ENCODE measurements at regions not wholly inside any gene's neighbourhood (a gene's known extent, or its start where the extent isn't known, plus 50 kb on each side); places are given as distances from the start of the nearest gene placed in this dataset.
"Not testable (repeated sequence)": the region's sequence is repeated elsewhere in the genome, so short reads cannot be mapped to it uniquely, and the experiment has no call there.

DNA sequence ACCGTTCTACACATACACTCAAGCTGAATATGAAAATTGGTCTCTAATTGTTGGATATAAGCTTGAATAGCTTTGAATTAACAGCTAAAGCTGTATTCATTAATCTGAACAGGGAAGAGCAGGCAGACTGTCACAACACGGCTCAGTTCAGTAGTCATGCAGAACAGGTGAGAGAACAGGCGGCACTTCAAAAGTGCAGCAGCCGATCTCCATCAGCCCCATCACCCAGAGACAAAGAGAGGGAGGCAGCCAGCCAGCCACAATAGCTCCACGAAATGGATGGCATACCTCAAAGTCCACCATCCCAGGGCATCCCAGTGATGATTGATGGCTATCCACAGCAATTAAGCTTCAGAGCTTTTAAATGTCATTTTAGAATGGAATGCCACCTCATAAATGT lies 419.2 kb downstream of the OLFM4 start:
- DNase-seq = no peak
- ChIA-PET POLR2A (no interaction called here), CTCF (no interaction called here)
- H3K27me3 ChIP-seq (replicated peaks in 2 of 5; ENCODE audit: control insufficient read depth in 4 of 5, insufficient read depth in 5 of 5, low read length in 4 of 5) = no peaks in the 10 kb centered on the region
- H3K27ac ChIP-seq (ENCODE audit: insufficient read depth in 1 of 2, low read depth in 1 of 2, low read length in 2 of 2, poor library complexity in 1 of 2, severe bottlenecking in 2 of 2) = no peak overlapping the region
- no peak overlapping the region for H3K4me3 ChIP-seq (ENCODE audit: control insufficient read depth in 1 of 7, extremely low read depth in 1 of 7, insufficient read depth in 4 of 7, low read depth in 2 of 7, low read length in 6 of 7)
- 85% methylated on average over 4 of the region's 5 CpGs for WGBS (ENCODE audit: insufficient coverage)
- H3K36me3 ChIP-seq (ENCODE audit: control insufficient read depth in 4 of 4, insufficient read depth in 4 of 4, low read length in 3 of 4) = no peaks in the 10 kb centered on the region
- H3K4me1 ChIP-seq (ENCODE audit: control extremely low read depth in 1 of 4, control insufficient read depth in 4 of 4, insufficient read depth in 4 of 4, low read length in 3 of 4) = no peaks in the 10 kb centered on the region
- H3K9me3 ChIP-seq (ENCODE audit: control extremely low read depth in 1 of 5, control insufficient read depth in 4 of 5, insufficient read depth in 2 of 5, low read depth in 1 of 5, low read length in 4 of 5) = peaks cover 0 to 8% (median 3%) of the 10 kb centered on the region in 5 experiments

GRCh38 chr13:53452263-53452808 lies 423.7 kb downstream of the OLFM4 start:
- H3K27me3 ChIP-seq (replicated peaks in 2 of 5; ENCODE audit: control insufficient read depth in 4 of 5, insufficient read depth in 5 of 5, low read length in 4 of 5); H3K27ac ChIP-seq (ENCODE audit: insufficient read depth in 1 of 2, low read depth in 1 of 2, low read length in 2 of 2, poor library complexity in 1 of 2, severe bottlenecking in 2 of 2); CTCF ChIA-PET; DNase-seq; POLR2A ChIA-PET; H3K4me3 ChIP-seq (ENCODE audit: control insufficient read depth in 1 of 7, extremely low read depth in 1 of 7, insufficient read depth in 4 of 7, low read depth in 2 of 7, low read length in 6 of 7); H3K36me3 ChIP-seq (ENCODE audit: control insufficient read depth in 4 of 4, insufficient read depth in 4 of 4, low read length in 3 of 4); H3K4me1 ChIP-seq (ENCODE audit: control extremely low read depth in 1 of 4, control insufficient read depth in 4 of 4, insufficient read depth in 4 of 4, low read length in 3 of 4); H3K9me3 ChIP-seq (ENCODE audit: control extremely low read depth in 1 of 5, control insufficient read depth in 4 of 5, insufficient read depth in 2 of 5, low read depth in 1 of 5, low read length in 4 of 5): not testable (repeated sequence)
- WGBS (ENCODE audit: insufficient coverage) = 96% methylated on average over 11 of the region's 29 CpGs

DNA sequence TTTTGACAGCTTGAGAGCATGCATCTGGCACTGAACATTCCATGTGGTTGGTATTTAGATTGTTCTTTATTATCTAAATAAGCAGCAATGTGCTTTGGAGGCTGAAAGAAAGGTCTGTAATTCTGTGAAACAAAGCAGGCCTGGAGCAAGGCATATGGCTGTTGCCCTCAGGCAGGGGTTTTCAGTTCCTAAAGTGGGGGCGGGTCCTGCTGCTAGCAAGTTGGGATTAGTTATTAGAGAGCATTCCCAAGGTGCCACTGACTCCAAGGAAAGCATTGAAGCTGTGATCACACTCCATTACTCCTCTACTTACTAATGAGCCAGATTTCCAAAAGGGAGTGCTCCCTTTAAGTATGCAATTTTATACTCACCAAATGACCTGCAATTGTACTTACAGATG lies 432.2 kb downstream of the OLFM4 start:
- 100% methylated on average over 1 of the region's 1 CpG for WGBS (ENCODE audit: insufficient coverage)
- POLR2A ChIA-PET = no interaction called here
- CTCF ChIA-PET = no interaction called here
- no peak for DNase-seq
- no peaks in the 10 kb centered on the region for H3K9me3 ChIP-seq (ENCODE audit: control extremely low read depth in 1 of 5, control insufficient read depth in 4 of 5, insufficient read depth in 2 of 5, low read depth in 1 of 5, low read length in 4 of 5)
- H3K27ac ChIP-seq (ENCODE audit: insufficient read depth in 1 of 2, low read depth in 1 of 2, low read length in 2 of 2, poor library complexity in 1 of 2, severe bottlenecking in 2 of 2) = no peak overlapping the region
- no peak overlapping the region for H3K4me3 ChIP-seq (ENCODE audit: control insufficient read depth in 1 of 7, extremely low read depth in 1 of 7, insufficient read depth in 4 of 7, low read depth in 2 of 7, low read length in 6 of 7)
- no peaks in the 10 kb centered on the region for H3K36me3 ChIP-seq (ENCODE audit: control insufficient read depth in 4 of 4, insufficient read depth in 4 of 4, low read length in 3 of 4)
- H3K4me1 ChIP-seq (ENCODE audit: control extremely low read depth in 1 of 4, control insufficient read depth in 4 of 4, insufficient read depth in 4 of 4, low read length in 3 of 4) = no peaks in the 10 kb centered on the region
- no peaks in the 10 kb centered on the region for H3K27me3 ChIP-seq (replicated peaks in 2 of 5; ENCODE audit: control insufficient read depth in 4 of 5, insufficient read depth in 5 of 5, low read length in 4 of 5)

DNA sequence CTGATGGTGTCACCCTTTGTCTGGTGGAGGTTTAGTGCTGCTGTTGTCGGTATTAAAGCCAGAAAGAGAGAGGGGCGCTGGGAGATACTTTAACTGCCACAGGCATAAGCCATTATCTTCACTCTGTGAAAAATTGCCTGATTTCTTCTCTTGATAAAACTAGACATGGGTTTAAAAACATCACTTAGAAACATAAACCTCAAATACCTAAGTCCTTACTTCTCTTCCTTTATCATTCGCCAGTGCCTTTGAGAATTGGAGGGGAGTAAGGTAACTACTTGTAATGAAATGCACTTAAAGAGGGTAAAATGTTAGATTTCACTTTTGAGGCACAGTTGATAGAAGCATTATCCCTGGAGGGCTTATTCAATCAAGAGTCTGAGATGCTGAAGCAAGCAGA lies 434.5 kb downstream of the OLFM4 start:
- Histone ChIP-seq H3K27ac (ENCODE audit: insufficient read depth in 1 of 2, low read depth in 1 of 2, low read length in 2 of 2, poor library complexity in 1 of 2, severe bottlenecking in 2 of 2) (no peak overlapping the region), H3K9me3 (ENCODE audit: control extremely low read depth in 1 of 5, control insufficient read depth in 4 of 5, insufficient read depth in 2 of 5, low read depth in 1 of 5, low read length in 4 of 5) (no peaks in the 10 kb centered on the region), H3K4me1 (ENCODE audit: control extremely low read depth in 1 of 4, control insufficient read depth in 4 of 4, insufficient read depth in 4 of 4, low read length in 3 of 4) (no peaks in the 10 kb centered on the region), H3K36me3 (ENCODE audit: control insufficient read depth in 4 of 4, insufficient read depth in 4 of 4, low read length in 3 of 4) (no peaks in the 10 kb centered on the region), H3K27me3 (replicated peaks in 2 of 5; ENCODE audit: control insufficient read depth in 4 of 5, insufficient read depth in 5 of 5, low read length in 4 of 5) (no peaks in the 10 kb centered on the region), H3K4me3 (ENCODE audit: control insufficient read depth in 1 of 7, extremely low read depth in 1 of 7, insufficient read depth in 4 of 7, low read depth in 2 of 7, low read length in 6 of 7) (no peak overlapping the region)
- 100% methylated on average over 2 of the region's 3 CpGs for WGBS (ENCODE audit: insufficient coverage)
- ChIA-PET CTCF (no interaction called here), POLR2A (no interaction called here)
- DNase-seq = no peak

GRCh38 chr13:53466576-53466975 lies 438.0 kb downstream of the OLFM4 start:
- H3K36me3 ChIP-seq (ENCODE audit: control insufficient read depth in 4 of 4, insufficient read depth in 4 of 4, low read length in 3 of 4) = no peaks in the 10 kb centered on the region
- H3K27ac ChIP-seq (ENCODE audit: insufficient read depth in 1 of 2, low read depth in 1 of 2, low read length in 2 of 2, poor library complexity in 1 of 2, severe bottlenecking in 2 of 2) = no peak overlapping the region
- CTCF ChIA-PET = no interaction called here
- 100% methylated on average over 1 of the region's 1 CpG for WGBS (ENCODE audit: insufficient coverage)
- no peaks in the 10 kb centered on the region for H3K9me3 ChIP-seq (ENCODE audit: control extremely low read depth in 1 of 5, control insufficient read depth in 4 of 5, insufficient read depth in 2 of 5, low read depth in 1 of 5, low read length in 4 of 5)
- DNase-seq = no peak
- POLR2A ChIA-PET = no interaction called here
- H3K27me3 ChIP-seq (replicated peaks in 2 of 5; ENCODE audit: control insufficient read depth in 4 of 5, insufficient read depth in 5 of 5, low read length in 4 of 5) = no peaks in the 10 kb centered on the region
- no peaks in the 10 kb centered on the region for H3K4me1 ChIP-seq (ENCODE audit: control extremely low read depth in 1 of 4, control insufficient read depth in 4 of 4, insufficient read depth in 4 of 4, low read length in 3 of 4)
- no peak overlapping the region for H3K4me3 ChIP-seq (ENCODE audit: control insufficient read depth in 1 of 7, extremely low read depth in 1 of 7, insufficient read depth in 4 of 7, low read depth in 2 of 7, low read length in 6 of 7)

DNA sequence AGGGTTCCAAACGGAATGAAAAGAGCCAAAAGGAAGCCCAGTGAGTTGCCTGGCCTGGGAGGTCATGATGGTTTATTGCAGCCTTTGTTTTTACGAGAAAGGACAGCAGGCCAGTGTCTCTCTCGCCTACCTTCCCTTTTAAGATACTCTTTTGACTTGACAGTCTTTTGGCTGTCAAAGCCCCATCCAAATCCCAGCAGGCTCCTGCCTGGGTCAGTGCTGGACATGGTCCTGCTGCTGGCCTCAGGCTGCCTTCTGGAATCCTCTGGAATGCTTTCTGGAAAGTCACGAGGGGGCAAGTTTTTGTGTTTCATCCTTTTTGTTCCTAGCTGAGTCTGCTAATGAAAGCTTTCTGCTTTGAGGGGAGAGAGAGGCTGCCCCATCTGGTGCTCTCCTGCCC lies 444.8 kb downstream of the OLFM4 start:
- POLR2A ChIA-PET = no interaction called here
- H3K4me1 ChIP-seq (ENCODE audit: control extremely low read depth in 1 of 4, control insufficient read depth in 4 of 4, insufficient read depth in 4 of 4, low read length in 3 of 4) = no peaks in the 10 kb centered on the region
- peak overlapping the region in 1 of 7 experiments; percentile 4 for H3K4me3 ChIP-seq (ENCODE audit: control insufficient read depth in 1 of 7, extremely low read depth in 1 of 7, insufficient read depth in 4 of 7, low read depth in 2 of 7, low read length in 6 of 7)
- DNase-seq = no peak
- H3K9me3 ChIP-seq (ENCODE audit: control extremely low read depth in 1 of 5, control insufficient read depth in 4 of 5, insufficient read depth in 2 of 5, low read depth in 1 of 5, low read length in 4 of 5) = no peaks in the 10 kb centered on the region
- CTCF ChIA-PET = no interaction called here
- no peaks in the 10 kb centered on the region for H3K36me3 ChIP-seq (ENCODE audit: control insufficient read depth in 4 of 4, insufficient read depth in 4 of 4, low read length in 3 of 4)
- H3K27me3 ChIP-seq (replicated peaks in 2 of 5; ENCODE audit: control insufficient read depth in 4 of 5, insufficient read depth in 5 of 5, low read length in 4 of 5) = no peaks in the 10 kb centered on the region
- H3K27ac ChIP-seq (ENCODE audit: insufficient read depth in 1 of 2, low read depth in 1 of 2, low read length in 2 of 2, poor library complexity in 1 of 2, severe bottlenecking in 2 of 2) = no peak overlapping the region
- WGBS (ENCODE audit: insufficient coverage) = 33% methylated on average over 2 of the region's 4 CpGs

- CTCF ChIA-PET = no interaction called here
- 100% methylated on average over 2 of the region's 2 CpGs for WGBS (ENCODE audit: insufficient coverage)
- Histone ChIP-seq H3K27ac (ENCODE audit: insufficient read depth in 1 of 2, low read depth in 1 of 2, low read length in 2 of 2, poor library complexity in 1 of 2, severe bottlenecking in 2 of 2) (no peak overlapping the region), H3K36me3 (ENCODE audit: control insufficient read depth in 4 of 4, insufficient read depth in 4 of 4, low read length in 3 of 4) (no peaks in the 10 kb centered on the region), H3K4me1 (ENCODE audit: control extremely low read depth in 1 of 4, control insufficient read depth in 4 of 4, insufficient read depth in 4 of 4, low read length in 3 of 4) (no peaks in the 10 kb centered on the region), H3K4me3 (ENCODE audit: control insufficient read depth in 1 of 7, extremely low read depth in 1 of 7, insufficient read depth in 4 of 7, low read depth in 2 of 7, low read length in 6 of 7) (no peak overlapping the region), H3K27me3 (replicated peaks in 2 of 5; ENCODE audit: control insufficient read depth in 4 of 5, insufficient read depth in 5 of 5, low read length in 4 of 5) (no peaks in the 10 kb centered on the region), H3K9me3 (ENCODE audit: control extremely low read depth in 1 of 5, control insufficient read depth in 4 of 5, insufficient read depth in 2 of 5, low read depth in 1 of 5, low read length in 4 of 5) (no peaks in the 10 kb centered on the region)
- POLR2A ChIA-PET = no interaction called here
- DNase-seq = no peak
These were observed 446.3 kb downstream of the OLFM4 start for GRCh38 chr13:53474878-53475277.

All from common myeloid progenitor, CD34-positive (primary cell).